ENCODE measurements at regions not wholly inside any gene's neighbourhood (a gene's known extent, or its start where the extent isn't known, plus 50 kb on each side); places are given as distances from the start of the nearest gene placed in this dataset.

DNA sequence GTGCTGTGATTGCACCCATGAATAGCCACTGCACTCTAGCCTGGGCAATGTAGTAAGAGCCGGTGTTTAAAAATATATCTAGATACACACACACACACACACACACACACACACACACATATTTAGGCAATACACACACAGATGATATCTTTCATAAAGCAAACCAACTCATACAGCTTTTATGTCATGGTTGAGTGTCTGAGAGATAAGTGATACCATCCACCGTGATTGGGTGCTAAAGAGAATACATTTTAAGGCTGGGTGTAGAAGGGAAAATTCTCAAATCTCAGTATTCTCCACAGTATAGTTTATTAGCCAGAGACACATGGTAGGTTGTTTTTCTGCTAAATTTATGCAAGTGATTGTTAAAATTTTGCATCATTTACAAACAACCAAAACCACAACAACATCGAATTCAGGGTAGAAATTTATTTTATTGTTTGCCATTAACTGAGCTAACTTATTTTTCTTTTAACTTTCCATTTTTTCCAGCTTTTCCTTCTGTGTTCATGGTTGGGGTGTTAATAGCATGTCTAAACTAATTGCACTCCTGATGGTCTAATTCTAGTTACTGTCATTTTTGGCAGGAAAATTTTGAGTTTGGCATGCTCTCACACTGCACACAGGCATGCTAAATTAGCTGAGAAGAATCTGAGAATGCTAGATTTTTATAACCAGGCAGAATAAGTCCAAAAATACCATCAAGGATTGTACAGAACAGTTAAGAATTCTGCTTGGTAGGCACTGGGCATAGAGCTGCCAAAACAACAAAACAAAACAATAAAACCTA lies 57.9 kb upstream of the SYPL1 start:
- TF ChIP-seq, protein P1, sequence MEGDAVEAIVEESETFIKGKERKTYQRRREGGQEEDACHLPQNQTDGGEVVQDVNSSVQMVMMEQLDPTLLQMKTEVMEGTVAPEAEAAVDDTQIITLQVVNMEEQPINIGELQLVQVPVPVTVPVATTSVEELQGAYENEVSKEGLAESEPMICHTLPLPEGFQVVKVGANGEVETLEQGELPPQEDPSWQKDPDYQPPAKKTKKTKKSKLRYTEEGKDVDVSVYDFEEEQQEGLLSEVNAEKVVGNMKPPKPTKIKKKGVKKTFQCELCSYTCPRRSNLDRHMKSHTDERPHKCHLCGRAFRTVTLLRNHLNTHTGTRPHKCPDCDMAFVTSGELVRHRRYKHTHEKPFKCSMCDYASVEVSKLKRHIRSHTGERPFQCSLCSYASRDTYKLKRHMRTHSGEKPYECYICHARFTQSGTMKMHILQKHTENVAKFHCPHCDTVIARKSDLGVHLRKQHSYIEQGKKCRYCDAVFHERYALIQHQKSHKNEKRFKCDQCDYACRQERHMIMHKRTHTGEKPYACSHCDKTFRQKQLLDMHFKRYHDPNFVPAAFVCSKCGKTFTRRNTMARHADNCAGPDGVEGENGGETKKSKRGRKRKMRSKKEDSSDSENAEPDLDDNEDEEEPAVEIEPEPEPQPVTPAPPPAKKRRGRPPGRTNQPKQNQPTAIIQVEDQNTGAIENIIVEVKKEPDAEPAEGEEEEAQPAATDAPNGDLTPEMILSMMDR (IDR thresholded peaks at IDR 0.05): no peak
- no peak for TF ChIP-seq POLR2A (IDR thresholded peaks at IDR 0.05)

Measured in adrenal gland (tissue), 5 donors.